Psoas muscle (tissue), 7 donors: ENCODE measurements at regions not wholly inside any gene's neighbourhood (a gene's known extent, or its start where the extent isn't known, plus 50 kb on each side); places are given as distances from the start of the nearest gene placed in this dataset.
A peak's percentile ranks its signal among the peaks of the same experiment; 100 is the strongest.

Experiments
- ATAC-seq, 4 donors: fragments of 200-7000 bp; cut with Tn5 transposase; one replicate each; pipeline ENCODE4 v1.9.1; 2020; ENCODE audit warnings: moderate library complexity in 3 of 4, mild to moderate bottlenecking in 2 of 4
- DNase-seq, 2 donors: peaks; one replicate each; pipeline ENCODE4 v3.0.0-alpha.2; 2020
- H3K27ac ChIP-seq: fragments of 200-600 bp; one replicate; pipeline ENCODE4 v1.8.0; 2022
- H3K27me3 ChIP-seq, 3 donors: fragments of 200-600 bp in 1 of 3; one replicate each; pipeline versions ENCODE4 v1.6.1 to v1.8.0; 2013 to 2022; ENCODE audit warnings: low read length in 2 of 3, mild to moderate bottlenecking in 2 of 3, moderate library complexity in 1 of 3; ENCODE audit not compliant: insufficient read depth in 3 of 3
- H3K36me3 ChIP-seq, 2 donors: fragments of 200-600 bp in 1 of 2; one replicate each; pipeline versions ENCODE4 v1.6.1 to v1.8.0; 2013 to 2022; ENCODE audit warnings: low read depth in 1 of 2, mild to moderate bottlenecking in 1 of 2, moderate library complexity in 1 of 2; ENCODE audit not compliant: insufficient read depth in 1 of 2
- H3K4me1 ChIP-seq: fragments of 200-600 bp; one replicate; pipeline ENCODE4 v1.8.0; 2022
- H3K4me3 ChIP-seq: fragments of 200-600 bp; one replicate; pipeline ENCODE4 v1.8.0; 2022; ENCODE audit warnings: mild to moderate bottlenecking
- H3K9me3 ChIP-seq: fragments of 200-600 bp; one replicate; pipeline ENCODE4 v1.8.0; 2022
- WGBS, 3 donors: extraction: QIAGEN DNeasy Blood & Tissue Kit; methylation state at CpG; one replicate each; pipeline versions ENCODE4 v1.1.6 to v1.1.7; 2013; 5-methylcytosine and 5-hydroxymethylcytosine counted together
- intact Hi-C, 2 donors: fragments of 100-400 bp; cut with DNase I; formaldehyde crosslinking; loops; one replicate each; pipeline versions ENCODE4 v1.11.0 to v1.14.2; 2022
- TF ChIP-seq, protein P1 (sequence below): fragments of 200-600 bp; IDR thresholded peaks from one replicate; pipeline ENCODE4 v1.8.0; 2022; ENCODE audit warnings: antibody characterized with exemption
- donor health status: healthy with polysubstance abuse.
- donor health status: DM: no; HTN: no; CAD: no; lungs with moderate emphysema.
- donor health status: Bipolar disorder and iron deficiency.
- donor health status: healthy.
- donor health status: DM: yes; HTN: yes; CAD: no.
- donor health status: DM: no; HTN: no; CAD: no.
- donor health status: DM: yes; HTN: yes; CAD: no.

- Histone ChIP-seq H3K4me1 (no peaks in the 10 kb centered on the region), H3K4me3 (no peak overlapping the region), H3K27ac (no peak overlapping the region), H3K27me3 (no peaks in the 10 kb centered on the region), H3K9me3 (no peaks in the 10 kb centered on the region), H3K36me3 (no peaks in the 10 kb centered on the region)
- DNase-seq, result no peak
- TF ChIP-seq, protein P1, sequence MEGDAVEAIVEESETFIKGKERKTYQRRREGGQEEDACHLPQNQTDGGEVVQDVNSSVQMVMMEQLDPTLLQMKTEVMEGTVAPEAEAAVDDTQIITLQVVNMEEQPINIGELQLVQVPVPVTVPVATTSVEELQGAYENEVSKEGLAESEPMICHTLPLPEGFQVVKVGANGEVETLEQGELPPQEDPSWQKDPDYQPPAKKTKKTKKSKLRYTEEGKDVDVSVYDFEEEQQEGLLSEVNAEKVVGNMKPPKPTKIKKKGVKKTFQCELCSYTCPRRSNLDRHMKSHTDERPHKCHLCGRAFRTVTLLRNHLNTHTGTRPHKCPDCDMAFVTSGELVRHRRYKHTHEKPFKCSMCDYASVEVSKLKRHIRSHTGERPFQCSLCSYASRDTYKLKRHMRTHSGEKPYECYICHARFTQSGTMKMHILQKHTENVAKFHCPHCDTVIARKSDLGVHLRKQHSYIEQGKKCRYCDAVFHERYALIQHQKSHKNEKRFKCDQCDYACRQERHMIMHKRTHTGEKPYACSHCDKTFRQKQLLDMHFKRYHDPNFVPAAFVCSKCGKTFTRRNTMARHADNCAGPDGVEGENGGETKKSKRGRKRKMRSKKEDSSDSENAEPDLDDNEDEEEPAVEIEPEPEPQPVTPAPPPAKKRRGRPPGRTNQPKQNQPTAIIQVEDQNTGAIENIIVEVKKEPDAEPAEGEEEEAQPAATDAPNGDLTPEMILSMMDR, result no peak
- intact Hi-C loops, result loop anchor here (2.0 to 10.0 kb wide), 4 partner anchors 197 to 281 kb away; partner anchors contain the start of gene NEK1 (in 1 of the 2)
- 43 to 55% (median 51%) methylated on average over 2 of the region's 2 CpGs for WGBS, 3 donors
- ATAC-seq, result no peak
Observed at GRCh38 chr4:169811476-169811875, 53.7 kb upstream of the HPF1 start.

DNA sequence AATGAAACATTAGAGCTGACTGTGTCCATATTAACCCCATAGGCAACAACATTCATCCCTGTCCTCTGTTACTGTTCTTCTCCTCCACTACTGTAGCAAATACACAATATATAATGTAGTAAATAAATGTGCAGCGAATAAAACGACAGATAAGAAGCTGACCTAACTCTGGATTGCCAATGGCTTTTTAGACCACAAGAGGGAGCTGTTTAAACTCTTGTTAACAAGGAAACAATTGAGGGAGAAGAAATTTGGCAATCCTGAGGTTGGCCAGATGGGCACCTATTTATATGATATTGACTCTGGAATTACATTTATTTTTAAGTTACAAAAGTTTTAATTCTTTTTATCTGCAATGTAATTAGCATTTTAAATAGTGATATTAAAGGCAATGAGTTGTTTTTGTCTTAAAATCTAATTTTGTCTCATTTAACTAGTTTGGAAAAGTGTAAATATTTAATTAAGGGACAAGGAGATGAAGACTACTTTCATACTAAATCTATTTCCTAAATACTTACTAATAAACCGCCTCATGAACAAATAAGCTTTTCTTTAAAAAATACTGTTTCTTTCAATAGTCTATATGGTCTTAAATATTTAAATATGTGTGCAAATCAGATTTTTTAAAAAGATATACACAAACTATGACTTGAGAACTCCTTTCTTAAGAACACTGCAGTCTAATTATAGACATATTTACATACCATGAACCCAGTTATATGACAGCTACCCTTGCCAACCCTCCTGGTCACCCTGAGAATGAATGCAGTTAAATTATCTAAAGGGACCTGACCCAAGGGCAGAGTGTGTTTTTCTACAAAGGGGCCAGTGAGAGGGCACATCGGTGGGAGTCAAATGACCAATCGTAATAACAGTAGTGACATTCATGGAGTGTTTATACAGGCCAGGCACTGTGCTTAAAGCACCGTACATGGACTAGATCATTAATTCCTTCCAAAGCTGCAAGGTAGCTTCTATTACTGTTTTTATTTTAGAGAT is 52.9 kb upstream of the HPF1 start:
- Histone ChIP-seq H3K27me3 (no peaks in the 10 kb centered on the region), H3K4me3 (no peak overlapping the region), H3K9me3 (no peaks in the 10 kb centered on the region), H3K4me1 (no peaks in the 10 kb centered on the region), H3K36me3 (no peaks in the 10 kb centered on the region), H3K27ac (no peak overlapping the region)
- DNase-seq (no peak), ATAC-seq (peak in 3 of 4 donors; percentile 47 to 72 (median 49))
- intact Hi-C loops, result loop anchor here (2.0 to 10.0 kb wide), 4 partner anchors 196 to 282 kb away; partner anchors contain the start of gene NEK1 (in 1 of the 2)
- TF ChIP-seq, protein P1, result peak; percentile 88
- 28 to 34% (median 34%) methylated on average over 6 of the region's 6 CpGs for WGBS, 3 donors

- Histone ChIP-seq H3K9me3 (no peaks in the 10 kb centered on the region), H3K27ac (no peak overlapping the region), H3K27me3 (no peaks in the 10 kb centered on the region), H3K4me3 (no peak overlapping the region), H3K4me1 (no peaks in the 10 kb centered on the region), H3K36me3 (no peaks in the 10 kb centered on the region)
- 55 to 60% (median 59%) methylated on average over 5 of the region's 5 CpGs for whole genome bisulfite sequencing, 3 donors
- TF ChIP-seq, protein P1, result no peak
- DNase-seq, result no peak
- intact Hi-C loops, result loop anchor here in 1 of 2 donors (5.0 kb wide), 1 partner anchor 244 kb away; no protein-coding TSS in a partner anchor
- no peak for ATAC-seq
Observed at GRCh38 chr4:169807934-169808509, 50.3 kb upstream of the HPF1 start.
